ENCODE measurements at regions not wholly inside any gene's neighbourhood (a gene's known extent, or its start where the extent isn't known, plus 50 kb on each side); places are given as distances from the start of the nearest gene placed in this dataset.

GRCh38 chr9:115593587-115594091, 475.7 kb upstream of the TNC start:
- peaks cover 88% of the 10 kb centered on the region for H3K4me1 ChIP-seq (ENCODE audit: insufficient read depth)
- H3K9me2 ChIP-seq (ENCODE audit: insufficient read depth): no peaks in the 10 kb centered on the region
- in situ Hi-C loops (cut with MboI): loop anchor here (10.0 kb wide), 1 partner anchor 561 kb away; the partner anchor contains the start of gene PAPPA
- no peaks in the 10 kb centered on the region for H4K20me1 ChIP-seq (ENCODE audit: insufficient read depth)
- H3K9me3 ChIP-seq (ENCODE audit: low read depth): no peaks in the 10 kb centered on the region
- peaks cover 13% of the 10 kb centered on the region for H3K79me2 ChIP-seq (ENCODE audit: insufficient read depth)
- peak overlapping the region; percentile 25 for H3K4me2 ChIP-seq (ENCODE audit: unreplicated experiment)
- H3K9ac ChIP-seq: peak overlapping the region; percentile 88
- H3K36me3 ChIP-seq (ENCODE audit: low read depth): no peaks in the 10 kb centered on the region
- no peak for TF ChIP-seq EZH2 (IDR thresholded peaks at IDR 0.05; ENCODE audit: insufficient read depth, poor library complexity, severe bottlenecking)
- no peak for TF ChIP-seq EZH2phosphoT487 (IDR thresholded peaks at IDR 0.05; ENCODE audit: insufficient read depth, low read depth)
- peak; percentile 73 for DNase-seq
- no peak overlapping the region for H3K4me3 ChIP-seq
- peak overlapping the region; percentile 96 for H3K27ac ChIP-seq
- no peaks in the 10 kb centered on the region for H3K27me3 ChIP-seq (replicated peaks; ENCODE audit: insufficient read depth)
- H2AFZ ChIP-seq: 0 out of 2 replicates have a peak overlapping the region, but pooled peaks have one; percentile 30
- peaks cover 81% of the 10 kb centered on the region for H3F3A ChIP-seq (ENCODE audit: insufficient read depth)
- WGBS, 2 experiments (ENCODE audit: low coverage in 1 of 2, low lambda C conversion rate in 2 of 2, missing lambda C conversion rate in 2 of 2): 2 to 4% methylated on average over 4 of the region's 4 CpGs

- peak; percentile 51 for DNase-seq
- Histone ChIP-seq H3K79me2 (ENCODE audit: insufficient read depth) (peaks cover 22% of the 10 kb centered on the region), H2AFZ (no peak overlapping the region), H4K20me1 (ENCODE audit: insufficient read depth) (no peaks in the 10 kb centered on the region), H3F3A (ENCODE audit: insufficient read depth) (peaks cover 72% of the 10 kb centered on the region), H3K27me3 (replicated peaks; ENCODE audit: insufficient read depth) (no peaks in the 10 kb centered on the region), H3K36me3 (ENCODE audit: low read depth) (no peaks in the 10 kb centered on the region), H3K9ac (peak overlapping the region; percentile 88), H3K4me1 (ENCODE audit: insufficient read depth) (peaks cover 90% of the 10 kb centered on the region), H3K4me3 (no peak overlapping the region), H3K4me2 (ENCODE audit: unreplicated experiment) (peak overlapping the region; percentile 25), H3K9me3 (ENCODE audit: low read depth) (no peaks in the 10 kb centered on the region), H3K9me2 (ENCODE audit: insufficient read depth) (no peaks in the 10 kb centered on the region), H3K27ac (peak overlapping the region; percentile 96)
- WGBS, 2 experiments (ENCODE audit: low coverage in 1 of 2, low lambda C conversion rate in 2 of 2, missing lambda C conversion rate in 2 of 2): 42 to 45% methylated on average over 1 of the region's 1 CpG
- TF ChIP-seq EZH2 (IDR thresholded peaks at IDR 0.05; ENCODE audit: insufficient read depth, poor library complexity, severe bottlenecking) (no peak), EZH2phosphoT487 (IDR thresholded peaks at IDR 0.05; ENCODE audit: insufficient read depth, low read depth) (no peak)
- in situ Hi-C loops (cut with MboI): loop anchor here (10.0 kb wide), 1 partner anchor 560 kb away; the partner anchor contains the start of gene PAPPA
Observed at GRCh38 chr9:115594557-115594956, 476.6 kb upstream of the TNC start.

- peaks cover 22% of the 10 kb centered on the region for H3K79me2 ChIP-seq (ENCODE audit: insufficient read depth)
- H3K9me2 ChIP-seq (ENCODE audit: insufficient read depth): no peaks in the 10 kb centered on the region
- H3K9me3 ChIP-seq (ENCODE audit: low read depth): no peaks in the 10 kb centered on the region
- in situ Hi-C loops (cut with MboI): loop anchor here (10.0 kb wide), 1 partner anchor 559 kb away; the partner anchor contains the start of gene PAPPA
- peak; percentile 90 for DNase-seq
- H3K4me2 ChIP-seq (ENCODE audit: unreplicated experiment): peak overlapping the region; percentile 97
- no peaks in the 10 kb centered on the region for H3K27me3 ChIP-seq (replicated peaks; ENCODE audit: insufficient read depth)
- WGBS, 2 experiments (ENCODE audit: low coverage in 1 of 2, low lambda C conversion rate in 2 of 2, missing lambda C conversion rate in 2 of 2): 29 to 34% methylated on average over 10 of the region's 10 CpGs
- H4K20me1 ChIP-seq (ENCODE audit: insufficient read depth): no peaks in the 10 kb centered on the region
- peak overlapping the region; percentile 88 for H3K9ac ChIP-seq
- no peaks in the 10 kb centered on the region for H3K36me3 ChIP-seq (ENCODE audit: low read depth)
- peaks cover 86% of the 10 kb centered on the region for H3K4me1 ChIP-seq (ENCODE audit: insufficient read depth)
- H3K4me3 ChIP-seq: peak overlapping the region; percentile 70
- H3K27ac ChIP-seq: peak overlapping the region; percentile 96
- no peak overlapping the region for H2AFZ ChIP-seq
- H3F3A ChIP-seq (ENCODE audit: insufficient read depth): peaks cover 59% of the 10 kb centered on the region
- peak; percentile 82; the same call in 1 of the 2 replicates for TF ChIP-seq EZH2phosphoT487 (IDR thresholded peaks at IDR 0.05; ENCODE audit: insufficient read depth, low read depth)
- no peak for TF ChIP-seq EZH2 (IDR thresholded peaks at IDR 0.05; ENCODE audit: insufficient read depth, poor library complexity, severe bottlenecking)
Observed at GRCh38 chr9:115596021-115596745, 478.2 kb upstream of the TNC start.

GRCh38 chr9:115596746-115597080, 478.8 kb upstream of the TNC start:
- DNase-seq: peak; percentile 67
- peak overlapping the region; percentile 96 for H3K27ac ChIP-seq
- H3K9me3 ChIP-seq (ENCODE audit: low read depth): no peaks in the 10 kb centered on the region
- in situ Hi-C loops (cut with MboI): loop anchor here (10.0 kb wide), 1 partner anchor 558 kb away; the partner anchor contains the start of gene PAPPA
- no peaks in the 10 kb centered on the region for H4K20me1 ChIP-seq (ENCODE audit: insufficient read depth)
- H3K4me3 ChIP-seq: peak overlapping the region; percentile 70
- peaks cover 22% of the 10 kb centered on the region for H3K79me2 ChIP-seq (ENCODE audit: insufficient read depth)
- H3K4me1 ChIP-seq (ENCODE audit: insufficient read depth): peaks cover 83% of the 10 kb centered on the region
- WGBS, 2 experiments (ENCODE audit: low coverage in 1 of 2, low lambda C conversion rate in 2 of 2, missing lambda C conversion rate in 2 of 2): 47 to 49% methylated on average over 4 of the region's 4 CpGs
- no peaks in the 10 kb centered on the region for H3K36me3 ChIP-seq (ENCODE audit: low read depth)
- no peak overlapping the region for H2AFZ ChIP-seq
- H3F3A ChIP-seq (ENCODE audit: insufficient read depth): peaks cover 56% of the 10 kb centered on the region
- no peaks in the 10 kb centered on the region for H3K9me2 ChIP-seq (ENCODE audit: insufficient read depth)
- H3K27me3 ChIP-seq (replicated peaks; ENCODE audit: insufficient read depth): no peaks in the 10 kb centered on the region
- H3K4me2 ChIP-seq (ENCODE audit: unreplicated experiment): peak overlapping the region; percentile 97
- no peak for TF ChIP-seq EZH2 (IDR thresholded peaks at IDR 0.05; ENCODE audit: insufficient read depth, poor library complexity, severe bottlenecking)
- no peak for TF ChIP-seq EZH2phosphoT487 (IDR thresholded peaks at IDR 0.05; ENCODE audit: insufficient read depth, low read depth)
- peak overlapping the region; percentile 88 for H3K9ac ChIP-seq
